ENCODE measurements at regions not wholly inside any gene's neighbourhood (a gene's known extent, or its start where the extent isn't known, plus 50 kb on each side); places are given as distances from the start of the nearest gene placed in this dataset.

DNA sequence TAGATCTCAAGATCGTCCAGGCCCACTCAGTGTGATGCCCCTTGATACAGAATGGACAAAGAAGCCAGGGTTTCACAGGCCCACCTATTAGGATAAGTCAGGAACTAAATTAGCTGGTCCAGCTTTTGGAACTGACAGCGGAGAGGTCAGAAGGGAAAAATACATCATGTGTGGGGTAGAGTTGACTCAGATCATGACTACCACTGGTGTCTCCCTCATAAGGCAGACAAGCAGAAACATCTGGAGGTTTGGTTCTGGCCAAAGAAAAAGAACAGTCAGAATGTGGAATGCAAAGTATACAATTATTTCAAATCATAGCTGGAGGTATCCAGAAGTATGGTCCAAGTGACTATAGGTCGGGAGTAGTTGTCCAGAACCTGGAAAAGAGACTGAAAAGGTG lies 621.1 kb upstream of the CELF2 start:
- Histone ChIP-seq H3K4me1 (no peaks in the 10 kb centered on the region), H4K20me1 (no peaks in the 10 kb centered on the region)
- no peak for TF ChIP-seq Cebpa-rat (IDR thresholded peaks at IDR 0.05)

DNA sequence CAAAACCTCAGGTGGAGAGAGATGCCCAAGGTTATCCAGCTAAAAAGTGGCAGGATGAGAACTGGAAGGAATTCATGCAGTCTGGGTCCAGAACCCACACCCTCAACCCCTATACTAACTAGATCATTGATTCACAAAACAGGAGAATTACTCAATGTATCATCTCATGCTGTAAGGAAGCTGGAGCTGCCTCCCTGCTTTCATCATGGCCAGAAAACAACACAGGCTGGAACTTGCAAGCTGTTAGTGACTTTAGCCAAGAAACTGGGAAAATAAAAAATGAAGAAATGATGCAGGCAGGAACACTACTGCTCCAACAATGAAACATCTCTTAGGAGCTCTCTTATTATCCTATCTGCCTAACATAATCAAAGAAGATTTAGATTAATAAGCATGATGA lies 619.8 kb upstream of the CELF2 start:
- Histone ChIP-seq H3K27me3 (no peaks in the 10 kb centered on the region), H3K4me3 (no peak overlapping the region), H3K4me2 (no peak overlapping the region), H3K27ac (no peak overlapping the region), H3K9me3 (replicated peaks in 1 of 11) (0 out of 22 replicates have a peak, but pooled peaks cover 0 to 5% (median 0%) of the 10 kb centered on the region in 11 experiments), H4K20me1 (no peaks in the 10 kb centered on the region), H3K36me3 (no peaks in the 10 kb centered on the region), H3K9ac (no peak overlapping the region), H3K4me1 (no peaks in the 10 kb centered on the region)
- TF ChIP-seq Cebpa-rat (IDR thresholded peaks at IDR 0.05) = no peak

More for the DNA sequence above, 621.1 kb upstream of the CELF2 start:
- Histone ChIP-seq H3K9ac (no peak overlapping the region), H3K4me2 (no peak overlapping the region), H3K4me3 (no peak overlapping the region), H3K27ac (no peak overlapping the region), H3K9me3 (replicated peaks in 1 of 11) (0 out of 22 replicates have a peak, but pooled peaks cover 0 to 2% (median 0%) of the 10 kb centered on the region in 11 experiments), H3K27me3 (no peaks in the 10 kb centered on the region), H3K36me3 (no peaks in the 10 kb centered on the region)

DNA sequence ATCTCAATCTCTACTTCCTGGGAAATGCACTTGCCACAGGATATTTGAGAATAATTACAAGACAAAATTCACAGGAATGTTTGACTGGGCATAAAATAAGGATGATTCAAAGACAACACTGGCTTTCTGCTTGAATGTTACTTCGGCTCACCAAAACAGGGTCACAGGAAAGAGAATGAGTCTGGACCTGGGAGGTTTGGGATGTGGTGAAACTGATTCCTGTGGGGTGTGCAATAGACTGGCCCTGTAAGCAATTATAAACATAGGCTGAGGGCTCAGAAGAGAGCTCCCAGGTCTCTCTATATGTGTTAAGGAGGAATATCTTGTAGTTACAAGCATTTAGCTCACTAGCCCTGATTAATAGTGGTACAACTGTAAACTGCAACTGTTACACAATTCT lies 613.9 kb upstream of the CELF2 start:
- H3K27me3 ChIP-seq = no peaks in the 10 kb centered on the region
- H3K27ac ChIP-seq = no peak overlapping the region
- 0 out of 22 replicates have a peak, but pooled peaks cover 0 to 5% (median 0%) of the 10 kb centered on the region in 11 experiments for H3K9me3 ChIP-seq (replicated peaks in 1 of 11)
- H3K4me3 ChIP-seq = no peak overlapping the region
- TF ChIP-seq Cebpa-rat (IDR thresholded peaks at IDR 0.05) = no peak
- no peaks in the 10 kb centered on the region for H4K20me1 ChIP-seq
- H3K4me2 ChIP-seq = no peak overlapping the region
- H3K36me3 ChIP-seq = no peaks in the 10 kb centered on the region
- H3K9ac ChIP-seq = no peak overlapping the region
- H3K4me1 ChIP-seq = no peaks in the 10 kb centered on the region

DNA sequence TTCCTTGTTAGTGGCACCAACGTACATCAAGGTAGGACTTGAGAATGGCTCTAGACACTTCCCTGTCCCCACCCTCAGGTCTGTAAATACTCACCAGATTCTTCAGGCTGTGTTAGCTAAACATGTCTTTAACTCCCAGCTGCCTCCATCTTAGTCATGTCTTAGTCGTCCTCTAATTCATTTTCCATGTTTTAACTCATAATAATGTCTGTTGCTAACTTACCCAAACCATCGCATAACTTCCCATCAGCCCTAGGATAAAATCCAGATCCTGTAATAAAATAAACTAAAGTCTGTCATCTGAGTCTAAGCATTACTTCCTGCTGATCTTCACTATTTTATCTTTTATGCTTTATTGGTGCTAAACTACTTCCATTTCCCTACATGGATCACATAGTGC lies 600.0 kb upstream of the CELF2 start:
- peaks cover 0 to 14% (median 0%) of the 10 kb centered on the region in 10 experiments; a peak in 3 of 20 replicates for H3K4me1 ChIP-seq
- no peak for TF ChIP-seq Cebpa-rat (IDR thresholded peaks at IDR 0.05)
- peak overlapping the region in 2 of 11 experiments; percentile 45 to 52; a peak in 2 of 22 replicates for H3K4me2 ChIP-seq
- H3K9ac ChIP-seq = no peak overlapping the region
- peaks cover 0 to 4% (median 0%) of the 10 kb centered on the region in 11 experiments; a peak in 1 of 22 replicates for H3K9me3 ChIP-seq (replicated peaks in 1 of 11)
- no peak overlapping the region for H3K27ac ChIP-seq
- H3K4me3 ChIP-seq = no peak overlapping the region
- H4K20me1 ChIP-seq = no peaks in the 10 kb centered on the region
- H3K27me3 ChIP-seq = no peaks in the 10 kb centered on the region
- H3K36me3 ChIP-seq = no peaks in the 10 kb centered on the region

- H4K20me1 ChIP-seq = no peaks in the 10 kb centered on the region
- no peak overlapping the region for H3K4me3 ChIP-seq
- no peak overlapping the region for H3K27ac ChIP-seq
- H3K9me3 ChIP-seq (replicated peaks in 1 of 11) = peaks cover 0 to 4% (median 0%) of the 10 kb centered on the region in 11 experiments; a peak in 1 of 22 replicates
- H3K27me3 ChIP-seq = no peaks in the 10 kb centered on the region
- no peak for TF ChIP-seq Cebpa-rat (IDR thresholded peaks at IDR 0.05)
- H3K4me1 ChIP-seq = peaks cover 0 to 14% (median 0%) of the 10 kb centered on the region in 10 experiments; a peak in 3 of 20 replicates
- H3K36me3 ChIP-seq = no peaks in the 10 kb centered on the region
- no peak overlapping the region for H3K9ac ChIP-seq
- H3K4me2 ChIP-seq = peak overlapping the region in 2 of 11 experiments; percentile 45 to 52; a peak in 5 of 22 replicates
Measured at GRCh38 chr10:10418387-10418786, 599.3 kb upstream of the CELF2 start.

DNA sequence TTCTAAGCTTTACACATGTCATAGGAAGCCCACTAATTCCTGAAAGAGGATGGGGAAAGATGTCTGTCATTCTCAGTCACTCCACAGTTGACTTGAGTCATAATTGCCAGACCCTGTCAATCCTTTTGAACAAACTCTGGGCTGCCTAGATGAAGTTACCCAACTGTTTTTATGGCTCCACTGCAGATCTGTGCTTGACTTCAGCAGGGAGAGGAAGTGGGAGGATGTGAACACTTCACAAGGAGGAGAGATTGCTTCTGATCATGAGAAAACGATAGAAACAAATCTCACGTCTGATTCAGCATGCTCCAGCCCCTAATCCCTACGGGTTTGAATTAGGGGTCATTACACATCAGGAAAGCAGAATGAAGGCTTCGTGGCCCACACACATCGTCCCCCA lies 596.6 kb upstream of the CELF2 start:
- peaks cover 0 to 16% (median 0%) of the 10 kb centered on the region in 10 experiments; a peak in 3 of 20 replicates for H3K4me1 ChIP-seq
- no peaks in the 10 kb centered on the region for H4K20me1 ChIP-seq
- H3K9me3 ChIP-seq (replicated peaks in 1 of 11) = no peaks in the 10 kb centered on the region
- no peak overlapping the region for H3K27ac ChIP-seq
- H3K9ac ChIP-seq = no peak overlapping the region
- H3K27me3 ChIP-seq = no peaks in the 10 kb centered on the region
- no peak for TF ChIP-seq Cebpa-rat (IDR thresholded peaks at IDR 0.05)
- H3K4me3 ChIP-seq = no peak overlapping the region
- H3K4me2 ChIP-seq = no peak overlapping the region
- H3K36me3 ChIP-seq = no peaks in the 10 kb centered on the region

- Histone ChIP-seq H4K20me1 (no peaks in the 10 kb centered on the region), H3K4me2 (no peak overlapping the region), H3K36me3 (no peaks in the 10 kb centered on the region), H3K4me1 (no peaks in the 10 kb centered on the region), H3K4me3 (no peak overlapping the region), H3K27me3 (no peaks in the 10 kb centered on the region), H3K27ac (no peak overlapping the region), H3K9ac (no peak overlapping the region), H3K9me3 (replicated peaks in 1 of 11) (peaks cover 0 to 9% (median 6%) of the 10 kb centered on the region in 11 experiments; a peak in 11 of 22 replicates)
- no peak for TF ChIP-seq Cebpa-rat (IDR thresholded peaks at IDR 0.05)
Measured at GRCh38 chr10:10431422-10432066, 586.1 kb upstream of the CELF2 start.

DNA sequence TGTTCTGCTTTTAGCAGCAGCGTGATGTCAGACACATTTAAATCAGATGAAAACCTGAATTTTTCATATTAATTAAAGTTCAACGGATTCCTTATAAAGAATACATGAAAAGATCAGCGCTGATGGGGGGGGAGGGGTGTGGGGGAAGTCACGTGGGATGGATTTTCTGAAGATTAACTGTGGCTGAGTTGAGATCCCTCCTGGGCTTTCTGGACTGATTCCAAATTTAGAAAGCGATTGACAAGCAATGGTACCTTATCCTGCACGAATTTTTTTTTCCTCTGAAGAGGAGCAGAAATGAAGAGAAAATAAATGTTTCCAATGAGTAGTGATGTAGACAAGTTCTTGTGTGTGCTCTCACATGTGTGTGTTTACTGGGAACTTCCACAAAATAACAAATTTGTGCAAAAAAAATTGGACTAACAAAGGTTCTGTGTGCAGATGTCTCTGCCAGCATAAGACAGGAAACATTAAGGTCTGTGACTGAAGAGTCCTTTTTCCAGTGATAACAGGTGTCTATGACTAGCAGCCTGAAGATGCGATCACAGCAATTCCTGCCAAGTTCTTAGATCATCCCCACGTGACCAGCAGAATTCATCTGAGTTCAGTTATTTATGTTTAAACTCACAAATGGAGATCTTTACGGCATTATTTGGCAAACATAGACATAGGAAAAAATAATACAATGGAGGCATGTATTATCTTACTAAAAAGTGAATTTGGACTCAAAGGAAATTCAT lies 585.2 kb upstream of the CELF2 start:
- Histone ChIP-seq H3K4me1 (no peaks in the 10 kb centered on the region), H3K9me3 (replicated peaks in 1 of 11) (peaks cover 0 to 9% (median 6%) of the 10 kb centered on the region in 11 experiments; a peak in 11 of 22 replicates), H3K9ac (no peak overlapping the region), H3K36me3 (no peaks in the 10 kb centered on the region), H3K4me2 (no peak overlapping the region), H4K20me1 (no peaks in the 10 kb centered on the region), H3K4me3 (no peak overlapping the region), H3K27me3 (no peaks in the 10 kb centered on the region), H3K27ac (no peak overlapping the region)
- TF ChIP-seq Cebpa-rat (IDR thresholded peaks at IDR 0.05) = no peak

DNA sequence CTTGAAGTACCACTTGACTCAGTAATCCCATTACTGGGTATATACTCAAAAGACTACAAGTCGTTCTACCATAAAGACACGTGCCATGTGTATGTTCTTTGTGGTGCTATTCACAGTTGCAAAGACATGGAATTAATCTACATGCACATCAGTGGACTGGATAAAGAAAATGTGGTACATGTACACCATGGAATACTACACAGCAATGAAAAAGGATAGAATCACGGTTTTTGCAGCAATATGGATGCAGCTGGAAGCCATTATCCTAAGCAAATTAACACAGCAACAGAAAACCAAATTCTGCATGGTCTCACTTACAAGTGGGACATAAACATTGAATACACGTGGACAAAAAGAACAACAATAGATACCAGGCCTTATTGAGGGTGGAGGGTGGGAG lies 583.4 kb upstream of the CELF2 start:
- Histone ChIP-seq H4K20me1 (no peaks in the 10 kb centered on the region), H3K27me3 (no peaks in the 10 kb centered on the region), H3K4me3 (no peak overlapping the region), H3K9ac (no peak overlapping the region), H3K27ac (no peak overlapping the region), H3K36me3 (no peaks in the 10 kb centered on the region), H3K4me1 (no peaks in the 10 kb centered on the region), H3K9me3 (replicated peaks in 1 of 11) (peaks cover 0 to 9% (median 6%) of the 10 kb centered on the region in 11 experiments; a peak in 11 of 22 replicates), H3K4me2 (no peak overlapping the region)
- TF ChIP-seq Cebpa-rat (IDR thresholded peaks at IDR 0.05) = no peak
